ENCODE measurements at regions not wholly inside any gene's neighbourhood (a gene's known extent, or its start where the extent isn't known, plus 50 kb on each side); places are given as distances from the start of the nearest gene placed in this dataset.
A peak's percentile ranks its signal among the peaks of the same experiment; 100 is the strongest.

- DNase-seq = no peak
These were observed 121.3 kb upstream of the EPHA4 start for GRCh38 chr2:221693365-221693764.

GRCh38 chr2:221691571-221691970 is 119.5 kb upstream of the EPHA4 start:
- no peak for DNase-seq

GRCh38 chr2:221689140-221689539 is 117.0 kb upstream of the EPHA4 start:
- DNase-seq = no peak

- no peak for DNase-seq
These were observed 108.4 kb upstream of the EPHA4 start for GRCh38 chr2:221680548-221680947.

- DNase-seq = no peak
These were observed 105.6 kb upstream of the EPHA4 start for GRCh38 chr2:221677688-221678087.

GRCh38 chr2:221676566-221677172 is 104.6 kb upstream of the EPHA4 start:
- no peak for DNase-seq

- DNase-seq = no peak
These were observed 103.3 kb upstream of the EPHA4 start for GRCh38 chr2:221675201-221675908.

GRCh38 chr2:221674446-221674845 is 102.3 kb upstream of the EPHA4 start:
- no peak for DNase-seq

GRCh38 chr2:221673248-221673647 is 101.1 kb upstream of the EPHA4 start:
- DNase-seq = no peak

- no peak for DNase-seq
These were observed 99.4 kb upstream of the EPHA4 start for GRCh38 chr2:221671515-221671914.

- DNase-seq = no peak
These were observed 90.7 kb upstream of the EPHA4 start for GRCh38 chr2:221662689-221663391.

GRCh38 chr2:221657806-221658205 is 85.7 kb upstream of the EPHA4 start:
- no peak for DNase-seq

GRCh38 chr2:221655300-221655699 is 83.2 kb upstream of the EPHA4 start:
- no peak for DNase-seq

GRCh38 chr2:221653182-221653581 is 81.1 kb upstream of the EPHA4 start:
- DNase-seq = no peak

GRCh38 chr2:221649051-221649775 is 77.1 kb upstream of the EPHA4 start:
- peak in 1 of 2 donors; percentile 22 for DNase-seq

- no peak for DNase-seq
These were observed 70.3 kb upstream of the EPHA4 start for GRCh38 chr2:221642447-221642846.

GRCh38 chr2:221641181-221641871 is 69.2 kb upstream of the EPHA4 start:
- no peak for DNase-seq

GRCh38 chr2:221640686-221641085 is 68.6 kb upstream of the EPHA4 start:
- no peak for DNase-seq

GRCh38 chr2:221637851-221638250 is 65.7 kb upstream of the EPHA4 start:
- DNase-seq = no peak

- peak; percentile 22 to 34 for DNase-seq
These were observed 63.8 kb upstream of the EPHA4 start for GRCh38 chr2:221635949-221636348.

- DNase-seq = no peak
These were observed 57.4 kb upstream of the EPHA4 start for GRCh38 chr2:221629468-221629867.

- no peak for DNase-seq
These were observed 52.4 kb upstream of the EPHA4 start for GRCh38 chr2:221624475-221624874.

All from right lung (tissue), 2 donors.